IMR-90 (cell line): ENCODE measurements at regions not wholly inside any gene's neighbourhood (a gene's known extent, or its start where the extent isn't known, plus 50 kb on each side); places are given as distances from the start of the nearest gene placed in this dataset.

ENCODE experiments used
- ATAC-seq: fragments of 200-7000 bp; cut with Tn5 transposase; 2 replicates; pipeline ENCODE4 v1.9.1; 2020; ENCODE audit warnings: low read depth, mild to moderate bottlenecking, moderate library complexity
- BruUV-seq: library from RNA; stranded (reverse); fragments of 400-500 nt; replicated peaks from 2 replicates; lab custom pipeline; 2021; lab: Mats Ljungman, UMichigan
- CTCF ChIA-PET: fragments of 300-600 bp; formaldehyde crosslinking; extraction: SDS; loops from one replicate; lab custom pipeline; 2021; ENCODE audit warnings: antibody characterized with exemption; lab: Yijun Ruan, JAX
- POLR2A ChIA-PET: fragments of 300-600 bp; sonication (Branson Sonifier 250); formaldehyde crosslinking; loops from one replicate; lab custom pipeline; 2022; ENCODE audit warnings: antibody characterized with exemption; ENCODE audit not compliant: unreplicated experiment; lab: Charles Lee
- DNase-seq: peaks from one replicate; pipeline ENCODE4 v3.0.0; 2013
- H2AFZ ChIP-seq: replicated peaks from 2 replicates; pipeline ENCODE3; 2013; ENCODE audit warnings: low read length, mild to moderate bottlenecking; ENCODE audit not compliant: poor library complexity
- H2AK5ac ChIP-seq: 2 replicates; pipeline ENCODE4 v1.6.1; 2013; ENCODE audit warnings: low read depth, low read length, inconsistent platforms
- H2AK9ac ChIP-seq: replicated peaks from 2 replicates; pipeline ENCODE3; 2013; ENCODE audit warnings: mild to moderate bottlenecking, low read depth, low read length, moderate library complexity; ENCODE audit not compliant: poor library complexity
- H2BK120ac ChIP-seq: 2 replicates; pipeline ENCODE4 v1.6.1; 2013; ENCODE audit warnings: low read depth, low read length, inconsistent platforms
- H2BK15ac ChIP-seq: 3 replicates; pipeline ENCODE4 v1.6.1; 2013; ENCODE audit warnings: low read depth, low read length, inconsistent platforms
- H2BK20ac ChIP-seq: 2 replicates; pipeline ENCODE4 v1.6.1; 2013; ENCODE audit warnings: low read depth, mild to moderate bottlenecking, inconsistent platforms, low read length, moderate library complexity
- H2BK5ac ChIP-seq: 2 replicates; pipeline ENCODE4 v1.6.1; 2013; ENCODE audit warnings: mild to moderate bottlenecking, low read depth, low read length, inconsistent platforms; ENCODE audit not compliant: poor library complexity, severe bottlenecking
- H3K14ac ChIP-seq: replicated peaks from 2 replicates; pipeline ENCODE4 v1.6.1; 2013; ENCODE audit warnings: low read depth, low read length, inconsistent platforms
- H3K18ac ChIP-seq: 2 replicates; pipeline ENCODE4 v1.6.1; 2013; ENCODE audit warnings: low read depth, low read length, control low read depth
- H3K23ac ChIP-seq: 2 replicates; pipeline ENCODE4 v1.6.1; 2013; ENCODE audit warnings: low read depth, low read length, inconsistent platforms
- H3K27ac ChIP-seq: 2 replicates; pipeline ENCODE4 v1.5.1; 2013; ENCODE audit warnings: mild to moderate bottlenecking, control low read depth, low read length; ENCODE audit not compliant: insufficient read depth
- H3K27me3 ChIP-seq: 2 replicates; pipeline ENCODE4 v1.6.1; 2013; ENCODE audit warnings: low read length; ENCODE audit not compliant: control insufficient read depth, insufficient read depth
- H3K36me3 ChIP-seq: 2 replicates; pipeline ENCODE4 v1.6.1; 2013; ENCODE audit warnings: low read length, mixed read lengths; ENCODE audit not compliant: control insufficient read depth, insufficient read depth
- H3K4ac ChIP-seq: 2 replicates; pipeline ENCODE4 v1.6.1; 2013; ENCODE audit warnings: low read depth, low read length, inconsistent platforms
- H3K4me1 ChIP-seq: 2 replicates; pipeline ENCODE4 v1.6.1; 2013; ENCODE audit warnings: low read length, mixed read lengths; ENCODE audit not compliant: control insufficient read depth, insufficient read depth
- H3K4me2 ChIP-seq: 2 replicates; pipeline ENCODE4 v1.6.1; 2013; ENCODE audit warnings: low read depth, mild to moderate bottlenecking, control low read depth, low read length, moderate library complexity
- H3K4me3 ChIP-seq: 2 replicates; pipeline ENCODE4 v1.5.1; 2013; ENCODE audit warnings: low read depth, mild to moderate bottlenecking, control low read depth, low read length, moderate library complexity; ENCODE audit not compliant: insufficient read depth
- H3K56ac ChIP-seq: 2 replicates; pipeline ENCODE4 v1.6.1; 2013; ENCODE audit warnings: low read length, inconsistent platforms; ENCODE audit not compliant: insufficient read depth; ENCODE audit errors: extremely low read depth
- H3K79me1 ChIP-seq, 2 experiments: 2 replicates each; pipeline ENCODE4 v1.6.1; 2013; ENCODE audit warnings: low read length in 2 of 2, inconsistent platforms in 1 of 2, low read depth in 1 of 2
- H3K9ac ChIP-seq: 2 replicates; pipeline ENCODE4 v1.6.1; 2013; ENCODE audit warnings: low read depth, low read length, control low read depth
- H3K9me1 ChIP-seq: 2 replicates; pipeline ENCODE4 v1.6.1; 2013; ENCODE audit warnings: low read length, inconsistent platforms; ENCODE audit not compliant: insufficient read depth
- H3K9me3 ChIP-seq: 2 replicates; pipeline ENCODE4 v1.6.1; 2013; ENCODE audit warnings: low read length; ENCODE audit not compliant: control insufficient read depth, insufficient read depth
- H4K20me1 ChIP-seq: 2 replicates; pipeline ENCODE4 v1.6.1; 2013; ENCODE audit warnings: low read length, inconsistent platforms; ENCODE audit not compliant: insufficient read depth
- H4K5ac ChIP-seq: 2 replicates; pipeline ENCODE4 v1.6.1; 2013; ENCODE audit warnings: mild to moderate bottlenecking, low read depth, low read length, control low read depth
- H4K8ac ChIP-seq, 2 experiments: 2 replicates each; pipeline ENCODE4 v1.6.1; 2013; ENCODE audit warnings: low read depth in 2 of 2, low read length in 2 of 2, control low read depth in 1 of 2, inconsistent platforms in 1 of 2
- H4K91ac ChIP-seq: 2 replicates; pipeline ENCODE4 v1.6.1; 2013; ENCODE audit warnings: low read depth, low read length, inconsistent platforms; ENCODE audit not compliant: insufficient read depth
- CEBPB ChIP-seq: IDR thresholded peaks from 2 replicates; pipeline ENCODE4 v1.6.1; 2012; ENCODE audit warnings: low read depth, low read length, improper control_type of control experiment
- MAFK ChIP-seq: IDR thresholded peaks from 2 replicates; pipeline ENCODE4 v1.6.1; 2012; ENCODE audit warnings: low read depth, low read length, improper control_type of control experiment
- MXI1 ChIP-seq: IDR thresholded peaks from 2 replicates; pipeline ENCODE4 v1.6.1; 2012; ENCODE audit warnings: low read depth, mild to moderate bottlenecking, low read length, moderate library complexity, borderline replicate concordance
- NFE2L2 ChIP-seq: fragments of 150-350 bp; IDR thresholded peaks from 2 replicates; pipeline ENCODE4 v1.6.1; 2016; ENCODE audit warnings: low read depth, mild to moderate bottlenecking, low read length
- POLR2A ChIP-seq: IDR thresholded peaks from 2 replicates; pipeline ENCODE4 v1.6.1; 2012; ENCODE audit warnings: mild to moderate bottlenecking, low read depth, low read length
- RAD21 ChIP-seq: IDR thresholded peaks from 2 replicates; pipeline ENCODE4 v1.6.1; 2012; ENCODE audit warnings: low read length, improper control_type of control experiment
- RFX5 ChIP-seq: IDR thresholded peaks from 2 replicates; pipeline ENCODE4 v1.8.0; 2012; ENCODE audit warnings: low read depth, mild to moderate bottlenecking, low read length, moderate library complexity
- SMC3 ChIP-seq: fragments of 150-350 bp; IDR thresholded peaks from 2 replicates; pipeline ENCODE4 v1.6.1; 2016; ENCODE audit warnings: low read depth, mild to moderate bottlenecking, antibody characterized with exemption, low read length, moderate library complexity
- WGBS, 2 experiments: methylation state at CpG; one replicate each; pipeline versions ENCODE4 v1.1.5 to v1.1.7; 2013; ENCODE audit warnings: missing lambda C conversion rate in 2 of 2; ENCODE audit not compliant: insufficient read length in 1 of 2; ENCODE audit errors: extremely low coverage in 2 of 2; 5-methylcytosine and 5-hydroxymethylcytosine counted together
- dilution Hi-C: fragments of 300-500 bp; cut with HindIII; formaldehyde crosslinking; loops from one replicate; pipeline ENCODE4 v1.14.3; 2018; ENCODE audit warnings: low sequenced_read_pairs; ENCODE audit not compliant: unreplicated experiment
- in situ Hi-C: fragments of 300-500 bp; cut with MboI; formaldehyde crosslinking; loops from 3 replicates; pipeline ENCODE4 v1.14.3; 2019; ENCODE audit warnings: low sequenced_read_pairs, inconsistent platforms, mixed read lengths
- intact Hi-C: fragments of 100-400 bp; cut with micrococcal nuclease; formaldehyde crosslinking; loops from 2 replicates; pipeline ENCODE4 v1.10.0; 2022
- TF ChIP-seq, protein P1 (sequence below): conservative IDR thresholded peaks from 2 replicates; pipeline ENCODE4 v1.5.1; 2012; ENCODE audit warnings: mild to moderate bottlenecking, low read depth, low read length, improper control_type of control experiment
- TF ChIP-seq, protein P2 (sequence below): fragments of 150-350 bp; IDR thresholded peaks from 2 replicates; pipeline ENCODE4 v1.6.1; 2016; ENCODE audit warnings: low read depth, mild to moderate bottlenecking, low read length, moderate library complexity, borderline replicate concordance

DNA sequence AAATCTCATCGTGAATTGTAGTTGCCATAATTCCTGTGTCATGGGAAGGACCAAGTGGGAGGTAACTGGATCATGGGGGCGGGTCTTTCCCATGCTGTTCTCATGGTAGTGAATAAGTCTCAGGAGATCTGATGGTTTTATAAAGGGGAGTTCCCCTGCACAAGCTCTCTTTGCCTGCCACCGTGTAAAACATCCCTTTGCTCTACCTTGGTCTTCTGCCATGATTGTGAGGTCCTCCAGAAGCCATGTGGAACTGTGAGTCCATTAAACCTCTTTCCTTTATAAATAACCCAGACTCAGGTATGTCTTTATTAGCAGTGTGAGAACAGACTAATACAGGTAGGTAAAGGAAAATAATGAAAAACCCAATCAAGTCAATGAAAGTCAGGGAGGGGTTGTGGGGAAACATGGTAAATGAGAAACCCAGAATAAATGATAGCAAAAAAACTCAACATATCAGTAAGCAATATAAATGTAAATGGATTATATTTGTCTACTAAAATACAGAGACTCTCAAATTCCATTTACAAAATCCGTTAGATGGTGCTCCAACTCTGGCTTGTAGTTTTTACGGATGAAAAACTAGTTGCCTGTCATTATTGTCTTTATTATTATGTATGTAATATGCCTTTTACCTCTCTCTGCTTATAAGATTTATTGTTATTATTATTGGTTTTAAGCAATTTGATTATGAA is 98.9 kb upstream of the NDUFV2 start:
- intact Hi-C loops (loop anchor here (5.0 kb wide), 1 partner anchor 879 kb away; no protein-coding TSS in a partner anchor), in situ Hi-C loops (no loop called here), dilution Hi-C loops (no loop called here)
- no peak overlapping the region for H4K91ac ChIP-seq
- no peak overlapping the region for H2AFZ ChIP-seq
- H2AK9ac ChIP-seq: no peak overlapping the region
- TF ChIP-seq MXI1 (no peak), MAFK (no peak), POLR2A (no peak), RAD21 (no peak), CEBPB (no peak), RFX5 (no peak), NFE2L2 (no peak), SMC3 (no peak)
- TF ChIP-seq, protein P1, sequence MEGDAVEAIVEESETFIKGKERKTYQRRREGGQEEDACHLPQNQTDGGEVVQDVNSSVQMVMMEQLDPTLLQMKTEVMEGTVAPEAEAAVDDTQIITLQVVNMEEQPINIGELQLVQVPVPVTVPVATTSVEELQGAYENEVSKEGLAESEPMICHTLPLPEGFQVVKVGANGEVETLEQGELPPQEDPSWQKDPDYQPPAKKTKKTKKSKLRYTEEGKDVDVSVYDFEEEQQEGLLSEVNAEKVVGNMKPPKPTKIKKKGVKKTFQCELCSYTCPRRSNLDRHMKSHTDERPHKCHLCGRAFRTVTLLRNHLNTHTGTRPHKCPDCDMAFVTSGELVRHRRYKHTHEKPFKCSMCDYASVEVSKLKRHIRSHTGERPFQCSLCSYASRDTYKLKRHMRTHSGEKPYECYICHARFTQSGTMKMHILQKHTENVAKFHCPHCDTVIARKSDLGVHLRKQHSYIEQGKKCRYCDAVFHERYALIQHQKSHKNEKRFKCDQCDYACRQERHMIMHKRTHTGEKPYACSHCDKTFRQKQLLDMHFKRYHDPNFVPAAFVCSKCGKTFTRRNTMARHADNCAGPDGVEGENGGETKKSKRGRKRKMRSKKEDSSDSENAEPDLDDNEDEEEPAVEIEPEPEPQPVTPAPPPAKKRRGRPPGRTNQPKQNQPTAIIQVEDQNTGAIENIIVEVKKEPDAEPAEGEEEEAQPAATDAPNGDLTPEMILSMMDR: no peak
- TF ChIP-seq, protein P2, sequence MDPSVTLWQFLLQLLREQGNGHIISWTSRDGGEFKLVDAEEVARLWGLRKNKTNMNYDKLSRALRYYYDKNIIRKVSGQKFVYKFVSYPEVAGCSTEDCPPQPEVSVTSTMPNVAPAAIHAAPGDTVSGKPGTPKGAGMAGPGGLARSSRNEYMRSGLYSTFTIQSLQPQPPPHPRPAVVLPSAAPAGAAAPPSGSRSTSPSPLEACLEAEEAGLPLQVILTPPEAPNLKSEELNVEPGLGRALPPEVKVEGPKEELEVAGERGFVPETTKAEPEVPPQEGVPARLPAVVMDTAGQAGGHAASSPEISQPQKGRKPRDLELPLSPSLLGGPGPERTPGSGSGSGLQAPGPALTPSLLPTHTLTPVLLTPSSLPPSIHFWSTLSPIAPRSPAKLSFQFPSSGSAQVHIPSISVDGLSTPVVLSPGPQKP: no peak
- H3K4me2 ChIP-seq: no peak overlapping the region
- 0 out of 2 replicates have a peak, but pooled peaks cover 3% of the 10 kb centered on the region for H3K9me1 ChIP-seq
- no peak overlapping the region for H4K5ac ChIP-seq
- H3K9me3 ChIP-seq: no peaks in the 10 kb centered on the region
- no peak overlapping the region for H3K4ac ChIP-seq
- no peak overlapping the region for H3K9ac ChIP-seq
- H3K36me3 ChIP-seq: no peaks in the 10 kb centered on the region
- no peak overlapping the region for H2BK120ac ChIP-seq
- no peak overlapping the region for H3K56ac ChIP-seq
- H4K20me1 ChIP-seq: no peaks in the 10 kb centered on the region
- no peak overlapping the region for H2BK5ac ChIP-seq
- no peak overlapping the region for H3K27ac ChIP-seq
- H3K27me3 ChIP-seq: no peaks in the 10 kb centered on the region
- H3K23ac ChIP-seq: no peak overlapping the region
- ATAC-seq: no peak
- no TSS peak for BruUV-seq
- ChIA-PET CTCF (no interaction called here), POLR2A (no interaction called here)
- H3K4me3 ChIP-seq: no peak overlapping the region
- H3K18ac ChIP-seq: no peak overlapping the region
- no peak overlapping the region for H3K14ac ChIP-seq
- H3K4me1 ChIP-seq: peaks cover 14% of the 10 kb centered on the region
- WGBS, 2 experiments: 100% methylated on average over 1 of the region's 5 CpGs; no CpG with 5 or more reads in 1 of the 2 experiments
- H4K8ac ChIP-seq: no peak overlapping the region
- no peak overlapping the region for H2AK5ac ChIP-seq
- DNase-seq: no peak
- H3K79me1 ChIP-seq: no peaks in the 10 kb centered on the region
- no peak overlapping the region; the same call in 2 of the 3 replicates for H2BK15ac ChIP-seq
- no peak overlapping the region for H2BK20ac ChIP-seq
